PC-3 (cell line): ENCODE measurements at regions not wholly inside any gene's neighbourhood (a gene's known extent, or its start where the extent isn't known, plus 50 kb on each side); places are given as distances from the start of the nearest gene placed in this dataset.

Source experiments
- ATAC-seq: fragments of 200-7000 bp; cut with Tn5 transposase; 2 replicates; pipeline ENCODE4 v1.9.1; 2020; ENCODE audit warnings: mild to moderate bottlenecking, moderate library complexity
- BruUV-seq: library from RNA; stranded (reverse); fragments of 400-500 nt; replicated peaks from 2 replicates; lab custom pipeline; 2021; lab: Mats Ljungman, UMichigan
- CTCF ChIA-PET: fragments of 300-600 bp; sonication (Branson Sonifier 250); formaldehyde crosslinking; loops from one replicate; lab custom pipeline; 2022; ENCODE audit warnings: antibody characterized with exemption; lab: Charles Lee
- POLR2A ChIA-PET: fragments of 300-600 bp; sonication (Branson Sonifier 250); formaldehyde crosslinking; loops from one replicate; lab custom pipeline; 2022; ENCODE audit warnings: antibody characterized with exemption; ENCODE audit not compliant: unreplicated experiment; lab: Charles Lee
- DNase-seq: peaks from one replicate; pipeline ENCODE4 v3.0.0-alpha.2; 2015
- H2AFZ ChIP-seq: fragments of 300-600 bp; sonication (generic); 2 replicates; pipeline ENCODE4 v1.6.0; 2016; ENCODE audit warnings: antibody characterized with exemption, low read length
- H3F3A ChIP-seq: fragments of 300-600 bp; sonication (generic); one replicate; pipeline ENCODE4 v1.6.0; 2017; ENCODE audit warnings: antibody characterized with exemption, low read length, control low read depth, mild to moderate bottlenecking; ENCODE audit not compliant: unreplicated experiment
- H3K27ac ChIP-seq: fragments of 300-600 bp; sonication (generic); 2 replicates; pipeline ENCODE4 v1.5.1; 2016; ENCODE audit warnings: mild to moderate bottlenecking, low read length
- H3K27me3 ChIP-seq: fragments of 300-600 bp; sonication (generic); 2 replicates; pipeline ENCODE4 v1.6.1; 2016; ENCODE audit warnings: low read length, mixed read lengths
- H3K36me3 ChIP-seq: fragments of 300-600 bp; sonication (generic); 2 replicates; pipeline ENCODE4 v1.6.1; 2016; ENCODE audit warnings: low read depth, mixed run types, low read length, mixed read lengths
- H3K4me1 ChIP-seq: fragments of 300-600 bp; sonication (generic); 2 replicates; pipeline ENCODE4 v1.5.1; 2016; ENCODE audit warnings: low read length; ENCODE audit not compliant: insufficient read depth
- H3K4me2 ChIP-seq: fragments of 300-600 bp; sonication (generic); 2 replicates; pipeline ENCODE4 v1.6.0; 2016; ENCODE audit warnings: low read length
- H3K4me3 ChIP-seq: fragments of 300-600 bp; sonication (generic); 2 replicates; pipeline ENCODE4 v1.5.1; 2016; ENCODE audit warnings: mild to moderate bottlenecking, low read length, mixed read lengths
- H3K79me2 ChIP-seq: fragments of 300-600 bp; sonication (generic); 2 replicates; pipeline ENCODE4 v1.6.1; 2017; ENCODE audit warnings: low read length, mixed read lengths
- H3K9ac ChIP-seq: fragments of 300-600 bp; sonication (generic); 2 replicates; pipeline ENCODE4 v1.6.0; 2016; ENCODE audit warnings: mild to moderate bottlenecking, low read length
- H3K9me2 ChIP-seq: fragments of 300-600 bp; sonication (generic); replicated peaks from 2 replicates; pipeline ENCODE4 v1.6.1; 2016; ENCODE audit warnings: mixed run types, low read length, mixed read lengths
- H3K9me3 ChIP-seq: fragments of 300-600 bp; sonication (generic); 2 replicates; pipeline ENCODE4 v1.6.1; 2016; ENCODE audit warnings: low read length, mixed read lengths
- H4K20me1 ChIP-seq: fragments of 300-600 bp; sonication (generic); 2 replicates; pipeline ENCODE4 v1.6.1; 2016; ENCODE audit warnings: low read length, mixed read lengths
- EZH2 ChIP-seq: fragments of 300-600 bp; sonication (generic); IDR thresholded peaks from one replicate; pipeline ENCODE4 v1.6.1; 2017; ENCODE audit warnings: antibody characterized with exemption, mild to moderate bottlenecking, low read length; ENCODE audit not compliant: unreplicated experiment
- EZH2phosphoT487 ChIP-seq: fragments of 300-600 bp; sonication (generic); IDR thresholded peaks from 2 replicates; pipeline ENCODE4 v1.6.1; 2018; ENCODE audit warnings: mild to moderate bottlenecking, antibody characterized with exemption, low read length, borderline replicate concordance
- intact Hi-C: fragments of 100-400 bp; cut with micrococcal nuclease; formaldehyde crosslinking; loops from 2 replicates; pipeline ENCODE4 v1.9.0; 2023
- TF ChIP-seq, protein P1 (sequence below): fragments of 300-600 bp; sonication (generic); conservative IDR thresholded peaks from 2 replicates; pipeline ENCODE4 v1.5.1; 2017; ENCODE audit warnings: antibody characterized with exemption, low read depth, mild to moderate bottlenecking, low read length

DNA sequence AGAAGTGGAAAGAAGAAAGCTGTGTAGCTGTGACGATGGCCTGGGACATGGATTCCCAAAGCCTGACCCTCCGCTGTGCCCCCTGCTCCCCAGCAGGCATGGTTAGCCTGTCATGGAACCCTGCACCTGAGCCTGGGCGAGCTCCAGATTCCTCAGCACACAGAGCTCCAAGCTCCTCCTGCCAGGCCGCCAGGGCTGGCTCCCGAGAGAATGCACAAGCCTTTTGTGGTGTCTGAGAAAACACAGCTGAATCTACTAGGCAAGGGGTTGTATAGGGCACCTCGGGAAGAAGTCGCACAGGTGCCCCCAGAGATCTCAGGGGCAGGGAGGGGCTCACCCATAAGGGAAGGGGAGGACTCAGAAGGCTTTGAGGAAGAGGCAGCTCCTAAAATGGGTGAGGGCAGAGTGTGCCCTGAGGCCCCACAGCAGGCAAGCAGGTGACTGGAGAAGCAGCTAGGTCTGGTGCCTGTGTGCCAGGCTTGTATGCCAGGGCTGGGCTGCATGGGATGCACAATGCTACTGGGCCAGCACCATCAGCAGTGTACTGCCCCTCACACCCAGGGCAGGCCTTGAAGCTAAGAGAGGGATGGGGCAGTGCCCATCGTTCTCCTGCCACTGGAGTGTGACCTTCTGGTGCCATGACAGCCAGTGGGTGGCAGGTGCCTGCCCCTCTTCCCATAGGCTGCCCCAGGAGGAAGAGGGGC, 64.3 kb upstream of the CD93 start:
- H3K27me3 ChIP-seq: no peaks in the 10 kb centered on the region
- TF ChIP-seq, protein P1, sequence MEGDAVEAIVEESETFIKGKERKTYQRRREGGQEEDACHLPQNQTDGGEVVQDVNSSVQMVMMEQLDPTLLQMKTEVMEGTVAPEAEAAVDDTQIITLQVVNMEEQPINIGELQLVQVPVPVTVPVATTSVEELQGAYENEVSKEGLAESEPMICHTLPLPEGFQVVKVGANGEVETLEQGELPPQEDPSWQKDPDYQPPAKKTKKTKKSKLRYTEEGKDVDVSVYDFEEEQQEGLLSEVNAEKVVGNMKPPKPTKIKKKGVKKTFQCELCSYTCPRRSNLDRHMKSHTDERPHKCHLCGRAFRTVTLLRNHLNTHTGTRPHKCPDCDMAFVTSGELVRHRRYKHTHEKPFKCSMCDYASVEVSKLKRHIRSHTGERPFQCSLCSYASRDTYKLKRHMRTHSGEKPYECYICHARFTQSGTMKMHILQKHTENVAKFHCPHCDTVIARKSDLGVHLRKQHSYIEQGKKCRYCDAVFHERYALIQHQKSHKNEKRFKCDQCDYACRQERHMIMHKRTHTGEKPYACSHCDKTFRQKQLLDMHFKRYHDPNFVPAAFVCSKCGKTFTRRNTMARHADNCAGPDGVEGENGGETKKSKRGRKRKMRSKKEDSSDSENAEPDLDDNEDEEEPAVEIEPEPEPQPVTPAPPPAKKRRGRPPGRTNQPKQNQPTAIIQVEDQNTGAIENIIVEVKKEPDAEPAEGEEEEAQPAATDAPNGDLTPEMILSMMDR: no peak
- no peak for TF ChIP-seq EZH2
- no peak for TF ChIP-seq EZH2phosphoT487
- no peak for DNase-seq
- H4K20me1 ChIP-seq: no peaks in the 10 kb centered on the region
- H3K27ac ChIP-seq: peak overlapping the region; percentile 99
- no peak overlapping the region for H3K4me3 ChIP-seq
- no peaks in the 10 kb centered on the region for H3K9me2 ChIP-seq
- no TSS peak for BruUV-seq
- ChIA-PET CTCF (no interaction called here), POLR2A (no interaction called here)
- no peaks in the 10 kb centered on the region for H3K36me3 ChIP-seq
- no peak for ATAC-seq
- H3K9ac ChIP-seq: no peak overlapping the region
- no peaks in the 10 kb centered on the region for H3K9me3 ChIP-seq
- no peak overlapping the region for H2AFZ ChIP-seq
- intact Hi-C loops: no loop called here
- no peak overlapping the region for H3K4me2 ChIP-seq
- H3K4me1 ChIP-seq: peaks cover 55% of the 10 kb centered on the region
- H3K79me2 ChIP-seq: no peaks in the 10 kb centered on the region
- peaks cover 6% of the 10 kb centered on the region for H3F3A ChIP-seq

DNA sequence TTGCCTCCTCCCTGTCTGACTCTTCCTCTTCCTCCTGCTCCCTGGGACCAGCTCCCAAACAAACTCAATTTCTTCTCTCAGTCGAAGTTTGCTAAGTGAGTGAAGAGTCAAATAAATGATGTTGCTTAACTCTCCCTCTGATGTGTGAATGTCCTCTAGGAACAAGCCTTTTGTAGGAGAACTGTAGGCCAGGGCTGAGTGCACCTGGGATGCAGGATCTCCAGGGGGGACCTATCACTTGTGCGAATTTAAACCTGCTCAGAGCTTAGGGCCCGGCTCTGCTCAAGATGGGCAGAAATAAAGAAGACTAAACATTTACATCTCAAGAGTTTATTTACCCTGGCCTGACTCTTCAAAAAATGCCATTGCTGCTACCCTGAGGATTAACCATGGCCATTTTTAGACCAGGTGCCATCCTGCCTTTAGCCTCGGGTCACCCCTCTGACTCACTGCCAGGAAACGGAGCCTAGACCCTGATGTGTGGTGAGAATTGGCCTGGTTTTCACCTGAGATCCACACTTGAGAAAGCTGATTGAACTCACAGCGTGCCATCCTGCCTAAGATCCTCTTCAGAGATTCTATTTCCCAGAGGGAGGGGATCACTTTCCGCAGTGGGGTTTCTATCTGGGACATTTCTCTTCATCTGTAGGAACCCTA, 63.6 kb upstream of the CD93 start:
- Histone ChIP-seq H3F3A (peaks cover 6% of the 10 kb centered on the region), H3K27me3 (no peaks in the 10 kb centered on the region), H3K4me2 (peak overlapping the region; percentile 81), H3K79me2 (no peaks in the 10 kb centered on the region), H3K4me1 (peaks cover 56% of the 10 kb centered on the region), H3K36me3 (no peaks in the 10 kb centered on the region), H3K27ac (peak overlapping the region; percentile 99), H2AFZ (no peak overlapping the region), H3K9me2 (no peaks in the 10 kb centered on the region), H3K9ac (peak overlapping the region; percentile 92), H3K9me3 (no peaks in the 10 kb centered on the region), H3K4me3 (no peak overlapping the region), H4K20me1 (no peaks in the 10 kb centered on the region)
- TF ChIP-seq, protein P1: no peak
- no peak for TF ChIP-seq EZH2
- no peak for TF ChIP-seq EZH2phosphoT487
- POLR2A ChIA-PET: no interaction called here
- no TSS peak for BruUV-seq
- DNase-seq: peak; percentile 31
- ATAC-seq: no peak
- CTCF ChIA-PET: no interaction called here
- intact Hi-C loops: no loop called here
